Liver (tissue), 8 donors: ENCODE measurements at regions not wholly inside any gene's neighbourhood (a gene's known extent, or its start where the extent isn't known, plus 50 kb on each side); places are given as distances from the start of the nearest gene placed in this dataset.

Experiments
- DNase-seq: peaks from one replicate; pipeline ENCODE4 v3.0.0-alpha.2; 2017; ENCODE audit warnings: low spot score
- H3K27ac ChIP-seq, 2 donors: one replicate each; pipeline ENCODE4 v1.7.0; 2013; ENCODE audit warnings: inconsistent platforms in 2 of 2, low read length in 2 of 2, control low read depth in 1 of 2, low read depth in 1 of 2, mild to moderate bottlenecking in 1 of 2
- H3K27me3 ChIP-seq, 4 donors: one replicate each; pipeline versions ENCODE4 v1.6.1 to v1.7.0; 2013; ENCODE audit warnings: low read length in 3 of 4, inconsistent platforms in 1 of 4, mild to moderate bottlenecking in 1 of 4, moderate library complexity in 1 of 4; ENCODE audit not compliant: control insufficient read depth in 4 of 4, insufficient read depth in 4 of 4
- H3K36me3 ChIP-seq, 4 donors: one replicate each; pipeline versions ENCODE4 v1.6.1 to v1.7.0; 2013; ENCODE audit warnings: low read length in 3 of 4, mild to moderate bottlenecking in 3 of 4, low read depth in 1 of 4, moderate library complexity in 1 of 4; ENCODE audit not compliant: control insufficient read depth in 4 of 4, insufficient read depth in 3 of 4
- H3K4me1 ChIP-seq, 4 donors: one replicate each; pipeline versions ENCODE4 v1.6.1 to v1.7.0; 2013; ENCODE audit warnings: low read length in 3 of 4, mild to moderate bottlenecking in 3 of 4, moderate library complexity in 1 of 4; ENCODE audit not compliant: control insufficient read depth in 4 of 4, insufficient read depth in 4 of 4
- H3K4me3 ChIP-seq, 3 donors: one replicate each; pipeline versions ENCODE4 v1.6.1 to v1.7.0; 2013; ENCODE audit warnings: low read length in 3 of 3, control low read depth in 1 of 3, low read depth in 1 of 3, mild to moderate bottlenecking in 1 of 3
- H3K9ac ChIP-seq, 2 donors: one replicate each; pipeline ENCODE4 v1.7.0; 2013; ENCODE audit warnings: low read length in 2 of 2, mild to moderate bottlenecking in 2 of 2, moderate library complexity in 2 of 2, control low read depth in 1 of 2, low read depth in 1 of 2
- H3K9me3 ChIP-seq, 4 donors: one replicate each; pipeline versions ENCODE4 v1.6.1 to v1.7.0; 2013; ENCODE audit warnings: low read length in 3 of 4; ENCODE audit not compliant: control insufficient read depth in 4 of 4
- ATF3 ChIP-seq: IDR thresholded peaks from 2 replicates; pipeline ENCODE4 v1.6.1; 2016; ENCODE audit warnings: antibody characterized with exemption
- CTCF ChIP-seq: fragments of 150-350 bp; IDR thresholded peaks from 2 replicates; pipeline ENCODE4 v1.5.1; 2017; ENCODE audit warnings: improper control_type of control experiment, low read depth, low read length; ENCODE audit not compliant: missing input control
- EGR1 ChIP-seq, 2 donors: IDR thresholded peaks; 2 replicates each; pipeline ENCODE4 v1.6.1; 2016 to 2018; ENCODE audit warnings: antibody characterized with exemption in 2 of 2, low read depth in 2 of 2
- FOXA1 ChIP-seq: IDR thresholded peaks from 2 replicates; pipeline ENCODE4 v1.6.1; 2016; ENCODE audit warnings: antibody characterized with exemption
- FOXA2 ChIP-seq: IDR thresholded peaks from 2 replicates; pipeline ENCODE4 v1.6.1; 2016; ENCODE audit warnings: antibody characterized with exemption
- GABPA ChIP-seq, 2 donors: IDR thresholded peaks in 1 of 2; conservative IDR thresholded peaks in 1 of 2; 2 replicates each; pipeline ENCODE4 v1.6.1; 2016; ENCODE audit warnings: antibody characterized with exemption in 2 of 2, mild to moderate bottlenecking in 1 of 2, moderate library complexity in 1 of 2
- HNF4A ChIP-seq, 2 donors: conservative IDR thresholded peaks; 2 replicates each; pipeline ENCODE4 v1.6.1; 2016; ENCODE audit warnings: antibody characterized with exemption in 2 of 2, mild to moderate bottlenecking in 2 of 2
- HNF4G ChIP-seq: IDR thresholded peaks from 2 replicates; pipeline ENCODE4 v1.6.1; 2016; ENCODE audit warnings: antibody characterized with exemption
- JUND ChIP-seq, 2 donors: IDR thresholded peaks; 2 replicates each; pipeline ENCODE4 v1.6.1; 2016; ENCODE audit warnings: antibody characterized with exemption in 2 of 2
- MAX ChIP-seq: IDR thresholded peaks from 2 replicates; pipeline ENCODE4 v1.6.1; 2016; ENCODE audit warnings: antibody characterized with exemption
- NR2F2 ChIP-seq: IDR thresholded peaks from 2 replicates; pipeline ENCODE4 v1.6.1; 2016; ENCODE audit warnings: antibody characterized with exemption
- RAD21 ChIP-seq, 2 donors: IDR thresholded peaks; 2 replicates each; pipeline ENCODE4 v1.6.1; 2016; ENCODE audit warnings: antibody characterized with exemption in 2 of 2, mild to moderate bottlenecking in 2 of 2
- REST ChIP-seq: IDR thresholded peaks from 2 replicates; pipeline ENCODE4 v1.6.1; 2016; ENCODE audit warnings: antibody characterized with exemption, mild to moderate bottlenecking
- RXRA ChIP-seq, 2 donors: IDR thresholded peaks; 2 replicates each; pipeline ENCODE4 v1.6.1; 2017 to 2018; ENCODE audit warnings: antibody characterized with exemption in 2 of 2, mild to moderate bottlenecking in 1 of 2
- SP1 ChIP-seq: IDR thresholded peaks from 2 replicates; pipeline ENCODE4 v1.6.1; 2018; ENCODE audit warnings: antibody characterized with exemption, mild to moderate bottlenecking
- TAF1 ChIP-seq: conservative IDR thresholded peaks from 2 replicates; pipeline ENCODE4 v1.6.1; 2016; ENCODE audit warnings: antibody characterized with exemption, mild to moderate bottlenecking
- YY1 ChIP-seq: IDR thresholded peaks from 2 replicates; pipeline ENCODE4 v1.6.1; 2016; ENCODE audit warnings: antibody characterized with exemption, mild to moderate bottlenecking
- ZBTB33 ChIP-seq: IDR thresholded peaks from 2 replicates; pipeline ENCODE4 v1.6.1; 2016; ENCODE audit warnings: antibody characterized with exemption
- WGBS: extraction: QIAGEN DNeasy Blood & Tissue Kit; methylation state at CpG from one replicate; pipeline ENCODE4 v1.1.7; 2013; 5-methylcytosine and 5-hydroxymethylcytosine counted together
- donor health status: healthy.
- donor health status: healthy.
- donor health status: healthy.
- donor health status: healthy.
- donor health status: healthy.

GRCh38 chr5:93107141-93107540 lies 473.9 kb downstream of the NR2F1-AS1 start:
- no peak for DNase-seq
- Histone ChIP-seq H3K36me3 (no peaks in the 10 kb centered on the region), H3K9ac (no peak overlapping the region), H3K9me3 (no peaks in the 10 kb centered on the region), H3K27ac (no peak overlapping the region), H3K27me3 (no peaks in the 10 kb centered on the region), H3K4me1 (no peaks in the 10 kb centered on the region), H3K4me3 (no peak overlapping the region)
- WGBS, result 64% methylated on average over 1 of the region's 1 CpG
- TF ChIP-seq MAX (no peak), NR2F2 (no peak)

- TF ChIP-seq GABPA (IDR thresholded peaks at IDR 0.05 in 1 of 2, conservative IDR thresholded peaks at IDR 0.05 in 1 of 2) (no peak), RXRA (IDR thresholded peaks at IDR 0.05) (no peak), SP1 (no peak), REST (no peak), YY1 (no peak)
- H3K27me3 ChIP-seq, result no peaks in the 10 kb centered on the region
- WGBS, result 96% methylated on average over 2 of the region's 2 CpGs
- DNase-seq, result no peak
- no peaks in the 10 kb centered on the region for H3K4me1 ChIP-seq
- no peaks in the 10 kb centered on the region for H3K9me3 ChIP-seq
- no peaks in the 10 kb centered on the region for H3K36me3 ChIP-seq
- H3K4me3 ChIP-seq, result no peak overlapping the region
- H3K9ac ChIP-seq, result no peak overlapping the region
- H3K27ac ChIP-seq, result no peak overlapping the region
Observed at GRCh38 chr5:93101661-93102060, 479.4 kb downstream of the NR2F1-AS1 start.

- Histone ChIP-seq H3K36me3 (no peaks in the 10 kb centered on the region), H3K9me3 (no peaks in the 10 kb centered on the region), H3K9ac (no peak overlapping the region), H3K4me1 (no peaks in the 10 kb centered on the region), H3K27ac (no peak overlapping the region), H3K27me3 (no peaks in the 10 kb centered on the region), H3K4me3 (no peak overlapping the region)
- DNase-seq, result no peak
- TF ChIP-seq ATF3, result no peak
- TF ChIP-seq ZBTB33, result no peak
- TF ChIP-seq NR2F2, result no peak
- no peak for TF ChIP-seq TAF1
- no peak for TF ChIP-seq EGR1 (IDR thresholded peaks at IDR 0.05; ENCODE audit: low read depth in 2 of 2)
- no peak for TF ChIP-seq CTCF
- TF ChIP-seq REST, result no peak
- no peak for TF ChIP-seq GABPA (IDR thresholded peaks at IDR 0.05 in 1 of 2, conservative IDR thresholded peaks at IDR 0.05 in 1 of 2)
- no peak for TF ChIP-seq SP1
- TF ChIP-seq RAD21 (IDR thresholded peaks at IDR 0.05), result no peak
- TF ChIP-seq JUND (IDR thresholded peaks at IDR 0.05), result no peak
- no peak for TF ChIP-seq HNF4G
- TF ChIP-seq YY1, result no peak
- TF ChIP-seq FOXA1, result no peak
- no peak for TF ChIP-seq RXRA (IDR thresholded peaks at IDR 0.05)
- no peak for TF ChIP-seq FOXA2
- no peak for TF ChIP-seq HNF4A (conservative IDR thresholded peaks at IDR 0.05)
Observed at GRCh38 chr5:93100976-93101375, 480.0 kb downstream of the NR2F1-AS1 start.
